Breast epithelium (tissue), 3 donors: ENCODE measurements at regions not wholly inside any gene's neighbourhood (a gene's known extent, or its start where the extent isn't known, plus 50 kb on each side); places are given as distances from the start of the nearest gene placed in this dataset.
"Not testable (repeated sequence)": the region's sequence is repeated elsewhere in the genome, so short reads cannot be mapped to it uniquely, and the experiment has no call there.

Source experiments
- CTCF ChIP-seq, 3 donors: fragments of 450-650 bp; IDR thresholded peaks; one replicate each; pipeline ENCODE4 v1.5.1; 2016 to 2017; ENCODE audit warnings: antibody characterized with exemption in 3 of 3, mild to moderate bottlenecking in 3 of 3, moderate library complexity in 3 of 3
- POLR2A ChIP-seq: fragments of 450-650 bp; IDR thresholded peaks from one replicate; pipeline ENCODE4 v1.6.1; 2016; ENCODE audit warnings: antibody characterized with exemption, mild to moderate bottlenecking, moderate library complexity

DNA sequence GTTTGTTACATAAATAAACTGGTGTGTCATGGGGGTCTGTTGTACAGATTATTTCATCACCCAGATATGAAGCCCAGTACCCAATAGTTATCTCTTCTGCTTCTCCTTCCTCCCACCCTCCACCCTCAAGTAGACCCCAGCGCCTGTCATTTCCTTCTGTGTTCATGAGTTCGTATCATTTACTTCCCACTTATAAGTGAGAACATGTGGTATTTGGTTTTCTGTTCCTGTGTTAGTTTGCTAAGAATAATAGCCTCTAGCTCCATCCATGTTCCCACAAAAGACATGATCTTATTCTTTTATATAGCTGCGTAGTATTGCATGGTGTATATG, 185.4 kb downstream of the PSMG1 start:
- TF ChIP-seq CTCF (IDR thresholded peaks at IDR 0.05); POLR2A: not testable (repeated sequence)
